Activated CD4-positive, alpha-beta T cell treated with anti-CD3 and anti-CD28 coated beads for 36 hours (primary cell): ENCODE measurements at regions not wholly inside any gene's neighbourhood (a gene's known extent, or its start where the extent isn't known, plus 50 kb on each side); places are given as distances from the start of the nearest gene placed in this dataset.

Experiments used
- ATAC-seq: fragments of 200-7000 bp; cut with Tn5 transposase; one replicate; pipeline ENCODE4 v1.10.0; 2021; ENCODE audit warnings: mild to moderate bottlenecking, moderate library complexity
- CTCF ChIA-PET: fragments of 350-600 bp; sonication (Branson Sonifier 250); formaldehyde crosslinking; loops from one replicate; lab custom pipeline; 2021; ENCODE audit warnings: antibody characterized with exemption; lab: Charles Lee
- POLR2A ChIA-PET: fragments of 350-600 bp; sonication (Branson Sonifier 250); formaldehyde crosslinking; loops from one replicate; lab custom pipeline; 2021; ENCODE audit warnings: antibody characterized with exemption, inconsistent platforms; lab: Charles Lee
- DNase-seq: peaks from one replicate; pipeline ENCODE4 v3.0.0-alpha.2; 2020
- H3K27ac Mint-ChIP-seq: one replicate; pipeline ENCODE4 v1.8.0; 2021; ENCODE audit warnings: mixed read lengths
- H3K27me3 Mint-ChIP-seq: one replicate; pipeline ENCODE4 v1.8.0; 2021; ENCODE audit warnings: mixed read lengths
- H3K36me3 Mint-ChIP-seq: one replicate; pipeline ENCODE4 v1.8.0; 2021; ENCODE audit warnings: low read depth, mixed read lengths
- H3K4me1 Mint-ChIP-seq: one replicate; pipeline ENCODE4 v1.8.0; 2021; ENCODE audit warnings: mixed read lengths
- H3K4me3 Mint-ChIP-seq: one replicate; pipeline ENCODE4 v1.8.0; 2021; ENCODE audit warnings: mild to moderate bottlenecking, moderate library complexity, mixed read lengths
- H3K9me3 Mint-ChIP-seq: one replicate; pipeline ENCODE4 v1.8.0; 2021; ENCODE audit warnings: low read depth, mixed read lengths
- intact Hi-C, 2 experiments: fragments of 100-400 bp; cut with DNase I in 1 of 2; cut with micrococcal nuclease in 1 of 2; formaldehyde crosslinking; loops; one replicate each; pipeline versions ENCODE4 v1.14.2 to v1.15.1; 2022 to 2024; cut with DNase I, micrococcal nuclease

- H3K4me1 Mint-ChIP-seq, result no peaks in the 10 kb centered on the region
- no peak overlapping the region for H3K4me3 Mint-ChIP-seq
- ChIA-PET POLR2A (no interaction called here), CTCF (interaction anchor here (0.8 kb wide), 1 partner anchor 21 kb away, joined by 3 read pairs; no protein-coding TSS in a partner anchor)
- ATAC-seq (peak; percentile 47), DNase-seq (no peak)
- intact Hi-C loops, result no loop called here
- H3K27ac Mint-ChIP-seq, result no peak overlapping the region
- H3K36me3 Mint-ChIP-seq, result no peaks in the 10 kb centered on the region
- H3K27me3 Mint-ChIP-seq, result no peaks in the 10 kb centered on the region
- H3K9me3 Mint-ChIP-seq, result no peaks in the 10 kb centered on the region
Measured at GRCh38 chr19:5271145-5271544, 69.5 kb downstream of the PTPRS start.

GRCh38 chr19:5269926-5270325 lies 70.7 kb downstream of the PTPRS start:
- H3K36me3 Mint-ChIP-seq, result no peaks in the 10 kb centered on the region
- no peaks in the 10 kb centered on the region for H3K27me3 Mint-ChIP-seq
- intact Hi-C loops, result no loop called here
- POLR2A ChIA-PET, result no interaction called here
- no peaks in the 10 kb centered on the region for H3K9me3 Mint-ChIP-seq
- no peak overlapping the region for H3K27ac Mint-ChIP-seq
- no peak overlapping the region for H3K4me3 Mint-ChIP-seq
- CTCF ChIA-PET, result no interaction called here
- no peaks in the 10 kb centered on the region for H3K4me1 Mint-ChIP-seq
- ATAC-seq, result no peak
- no peak for DNase-seq

GRCh38 chr19:5269279-5269678 lies 71.3 kb downstream of the PTPRS start:
- Mint-ChIP-seq H3K36me3 (no peaks in the 10 kb centered on the region), H3K27me3 (no peaks in the 10 kb centered on the region), H3K4me1 (no peaks in the 10 kb centered on the region), H3K27ac (no peak overlapping the region), H3K4me3 (no peak overlapping the region), H3K9me3 (no peaks in the 10 kb centered on the region)
- ATAC-seq (no peak), DNase-seq (no peak)
- intact Hi-C loops, result no loop called here
- CTCF ChIA-PET, result interaction anchor here (0.6 kb wide), 1 partner anchor 165 kb away, joined by 3 read pairs; no protein-coding TSS in a partner anchor
- POLR2A ChIA-PET, result no interaction called here

- no peaks in the 10 kb centered on the region for H3K4me1 Mint-ChIP-seq
- ChIA-PET POLR2A (no interaction called here), CTCF (interaction anchor here (0.6 kb wide), 1 partner anchor 165 kb away, joined by 3 read pairs; no protein-coding TSS in a partner anchor)
- no peaks in the 10 kb centered on the region for H3K9me3 Mint-ChIP-seq
- intact Hi-C loops, result no loop called here
- H3K4me3 Mint-ChIP-seq, result no peak overlapping the region
- H3K27me3 Mint-ChIP-seq, result no peaks in the 10 kb centered on the region
- DNase-seq (no peak), ATAC-seq (no peak)
- no peak overlapping the region for H3K27ac Mint-ChIP-seq
- no peaks in the 10 kb centered on the region for H3K36me3 Mint-ChIP-seq
Measured at GRCh38 chr19:5268801-5269200, 71.8 kb downstream of the PTPRS start.

- intact Hi-C loops, result no loop called here
- no peak overlapping the region for H3K27ac Mint-ChIP-seq
- ChIA-PET CTCF (no interaction called here), POLR2A (no interaction called here)
- H3K4me3 Mint-ChIP-seq, result no peak overlapping the region
- ATAC-seq (no peak), DNase-seq (no peak)
- H3K4me1 Mint-ChIP-seq, result no peaks in the 10 kb centered on the region
- no peaks in the 10 kb centered on the region for H3K9me3 Mint-ChIP-seq
- H3K27me3 Mint-ChIP-seq, result no peaks in the 10 kb centered on the region
- H3K36me3 Mint-ChIP-seq, result no peaks in the 10 kb centered on the region
Measured at GRCh38 chr19:5265260-5265659, 75.4 kb downstream of the PTPRS start.

GRCh38 chr19:5264453-5264852 lies 76.2 kb downstream of the PTPRS start:
- H3K4me3 Mint-ChIP-seq, result no peak overlapping the region
- ATAC-seq, result no peak
- H3K4me1 Mint-ChIP-seq, result no peaks in the 10 kb centered on the region
- ChIA-PET POLR2A (no interaction called here), CTCF (no interaction called here)
- intact Hi-C loops, result no loop called here
- no peak for DNase-seq
- no peaks in the 10 kb centered on the region for H3K9me3 Mint-ChIP-seq
- no peaks in the 10 kb centered on the region for H3K27me3 Mint-ChIP-seq
- H3K36me3 Mint-ChIP-seq, result no peaks in the 10 kb centered on the region
- H3K27ac Mint-ChIP-seq, result no peak overlapping the region

GRCh38 chr19:5263615-5264014 lies 77.0 kb downstream of the PTPRS start:
- CTCF ChIA-PET, result no interaction called here
- intact Hi-C loops, result no loop called here
- POLR2A ChIA-PET, result no interaction called here
- Mint-ChIP-seq H3K27ac (no peak overlapping the region), H3K4me1 (no peaks in the 10 kb centered on the region), H3K27me3 (no peaks in the 10 kb centered on the region), H3K4me3 (no peak overlapping the region), H3K9me3 (no peaks in the 10 kb centered on the region), H3K36me3 (no peaks in the 10 kb centered on the region)
- DNase-seq (no peak), ATAC-seq (no peak)

- CTCF ChIA-PET, result no interaction called here
- Mint-ChIP-seq H3K27me3 (no peaks in the 10 kb centered on the region), H3K27ac (no peak overlapping the region), H3K4me3 (no peak overlapping the region), H3K4me1 (no peaks in the 10 kb centered on the region), H3K36me3 (no peaks in the 10 kb centered on the region), H3K9me3 (no peaks in the 10 kb centered on the region)
- intact Hi-C loops, result no loop called here
- POLR2A ChIA-PET, result no interaction called here
- DNase-seq (no peak), ATAC-seq (no peak)
Measured at GRCh38 chr19:5262721-5263120, 77.9 kb downstream of the PTPRS start.

GRCh38 chr19:5261156-5261890 lies 79.3 kb downstream of the PTPRS start:
- DNase-seq, result no peak
- H3K4me1 Mint-ChIP-seq, result no peaks in the 10 kb centered on the region
- no peaks in the 10 kb centered on the region for H3K27me3 Mint-ChIP-seq
- no peaks in the 10 kb centered on the region for H3K9me3 Mint-ChIP-seq
- intact Hi-C loops, result no loop called here
- H3K4me3 Mint-ChIP-seq, result no peak overlapping the region
- ATAC-seq, result no peak
- H3K27ac Mint-ChIP-seq, result no peak overlapping the region
- H3K36me3 Mint-ChIP-seq, result no peaks in the 10 kb centered on the region
- CTCF ChIA-PET, result no interaction called here
- POLR2A ChIA-PET, result no interaction called here

- intact Hi-C loops, result no loop called here
- CTCF ChIA-PET, result no interaction called here
- DNase-seq (no peak), ATAC-seq (no peak)
- Mint-ChIP-seq H3K27ac (no peak overlapping the region), H3K4me1 (no peaks in the 10 kb centered on the region), H3K4me3 (no peak overlapping the region), H3K9me3 (peaks cover 6% of the 10 kb centered on the region), H3K36me3 (peaks cover 4% of the 10 kb centered on the region), H3K27me3 (no peaks in the 10 kb centered on the region)
- POLR2A ChIA-PET, result no interaction called here
Measured at GRCh38 chr19:5260381-5260967, 80.1 kb downstream of the PTPRS start.

GRCh38 chr19:5259750-5260149 lies 80.9 kb downstream of the PTPRS start:
- Mint-ChIP-seq H3K4me1 (no peaks in the 10 kb centered on the region), H3K9me3 (peaks cover 13% of the 10 kb centered on the region), H3K4me3 (no peak overlapping the region), H3K36me3 (peaks cover 8% of the 10 kb centered on the region), H3K27me3 (no peaks in the 10 kb centered on the region), H3K27ac (no peak overlapping the region)
- ATAC-seq (no peak), DNase-seq (no peak)
- intact Hi-C loops, result no loop called here
- ChIA-PET POLR2A (no interaction called here), CTCF (no interaction called here)
